ENCODE measurements at regions not wholly inside any gene's neighbourhood (a gene's known extent, or its start where the extent isn't known, plus 50 kb on each side); places are given as distances from the start of the nearest gene placed in this dataset.

DNA sequence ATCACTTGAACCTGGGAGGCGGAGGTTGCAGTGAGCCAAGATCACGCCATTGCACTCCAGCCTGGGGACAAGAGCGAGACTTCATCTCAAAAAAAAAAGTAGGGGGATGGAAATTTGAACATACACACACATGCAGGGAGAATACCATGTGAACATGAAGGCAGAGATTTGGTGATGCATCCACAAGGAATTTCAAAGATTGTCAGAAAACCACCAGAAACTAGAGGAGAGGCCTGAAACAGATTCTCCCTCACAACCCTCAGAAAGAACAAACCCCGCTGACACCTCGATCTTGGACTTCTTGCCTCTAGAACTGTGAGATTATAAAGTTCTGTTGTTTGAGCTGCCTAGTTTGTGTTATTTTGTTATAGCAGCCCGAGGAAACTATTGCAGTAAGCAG is 125.5 kb downstream of the GPX5 start:
- no peak for TF ChIP-seq CTCF (IDR thresholded peaks at IDR 0.05)
- TF ChIP-seq EZH2 (IDR thresholded peaks at IDR 0.05; ENCODE audit: borderline replicate concordance, insufficient read depth, low read depth, low read length, poor library complexity, severe bottlenecking): no peak

Measured in B cell (primary cell).